Right atrium auricular region (tissue), 2 donors: ENCODE measurements at regions not wholly inside any gene's neighbourhood (a gene's known extent, or its start where the extent isn't known, plus 50 kb on each side); places are given as distances from the start of the nearest gene placed in this dataset.

Experiments
- DNase-seq: peaks from one replicate; pipeline ENCODE4 v3.0.0-alpha.2; 2019; ENCODE audit warnings: low spot score
- H3K27ac ChIP-seq, 2 donors: fragments of 200-600 bp; sonication (generic); 1 replicate in 1 of 2; 2 replicates in 1 of 2; pipeline ENCODE4 v1.5.1; 2016 to 2019
- H3K27me3 ChIP-seq, 2 donors: fragments of 200-600 bp; sonication (generic); one replicate each; pipeline versions ENCODE4 v1.5.1 to v1.6.0; 2017 to 2019
- H3K36me3 ChIP-seq: fragments of 200-600 bp; sonication (generic); one replicate; pipeline ENCODE4 v1.5.1; 2016
- H3K4me1 ChIP-seq, 2 donors: fragments of 200-600 bp; sonication (generic); one replicate each; pipeline versions ENCODE4 v1.5.1 to v1.6.0; 2017 to 2019
- H3K4me3 ChIP-seq, 2 donors: fragments of 200-600 bp; sonication (generic); 1 replicate in 1 of 2; 2 replicates in 1 of 2; pipeline ENCODE4 v1.5.1; 2017 to 2019; ENCODE audit warnings: mild to moderate bottlenecking in 1 of 2, moderate library complexity in 1 of 2
- H3K9me3 ChIP-seq, 2 donors: fragments of 200-600 bp; sonication (generic); one replicate each; pipeline ENCODE4 v1.5.1; 2019
- CTCF ChIP-seq, 2 donors: fragments of 200-600 bp; sonication (generic); IDR thresholded peaks; one replicate each; pipeline ENCODE4 v1.5.1; 2019; ENCODE audit warnings: antibody characterized with exemption in 2 of 2

- H3K27ac ChIP-seq = no peak overlapping the region
- no peaks in the 10 kb centered on the region for H3K27me3 ChIP-seq
- no peak overlapping the region for H3K4me3 ChIP-seq
- H3K4me1 ChIP-seq = no peaks in the 10 kb centered on the region
- DNase-seq = no peak
- H3K9me3 ChIP-seq = no peaks in the 10 kb centered on the region
- TF ChIP-seq CTCF (IDR thresholded peaks at IDR 0.05) = no peak
- H3K36me3 ChIP-seq = no peaks in the 10 kb centered on the region
Observed at GRCh38 chr1:168959382-168959781, 147.1 kb upstream of the ATP1B1 start.

- no peak for DNase-seq
- Histone ChIP-seq H3K36me3 (no peaks in the 10 kb centered on the region), H3K4me3 (no peak overlapping the region), H3K9me3 (no peaks in the 10 kb centered on the region), H3K27me3 (no peaks in the 10 kb centered on the region), H3K4me1 (no peaks in the 10 kb centered on the region), H3K27ac (no peak overlapping the region)
- TF ChIP-seq CTCF (IDR thresholded peaks at IDR 0.05) = no peak
Observed at GRCh38 chr1:168960114-168960513, 146.4 kb upstream of the ATP1B1 start.

- H3K27me3 ChIP-seq = no peaks in the 10 kb centered on the region
- H3K4me1 ChIP-seq = no peaks in the 10 kb centered on the region
- no peak overlapping the region for H3K27ac ChIP-seq
- no peaks in the 10 kb centered on the region for H3K36me3 ChIP-seq
- H3K9me3 ChIP-seq = no peaks in the 10 kb centered on the region
- no peak for TF ChIP-seq CTCF (IDR thresholded peaks at IDR 0.05)
- no peak overlapping the region for H3K4me3 ChIP-seq
- DNase-seq = no peak
Observed at GRCh38 chr1:168960595-168960994, 145.9 kb upstream of the ATP1B1 start.

DNA sequence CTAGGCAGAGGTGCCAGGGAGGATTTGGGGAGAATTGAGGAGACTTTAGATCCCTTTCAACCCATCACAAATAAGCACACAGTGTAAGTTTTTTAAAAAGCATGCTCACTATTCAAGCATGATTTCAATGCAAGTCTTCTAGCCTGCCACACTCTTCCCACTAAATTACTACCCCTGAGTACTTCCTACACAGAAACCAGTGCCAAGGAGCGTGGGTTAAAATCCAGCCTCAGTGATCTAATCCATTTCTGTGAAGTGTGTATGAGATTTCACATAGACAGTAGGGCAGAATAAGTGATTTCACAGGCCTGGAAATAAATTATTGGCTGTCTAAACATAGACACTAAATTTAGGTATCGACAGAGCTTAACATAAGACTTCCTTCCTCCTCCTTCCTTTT, 142.9 kb upstream of the ATP1B1 start:
- DNase-seq = no peak
- H3K36me3 ChIP-seq = no peaks in the 10 kb centered on the region
- no peaks in the 10 kb centered on the region for H3K9me3 ChIP-seq
- H3K4me1 ChIP-seq = no peaks in the 10 kb centered on the region
- TF ChIP-seq CTCF (IDR thresholded peaks at IDR 0.05) = no peak
- no peak overlapping the region for H3K4me3 ChIP-seq
- no peaks in the 10 kb centered on the region for H3K27me3 ChIP-seq
- H3K27ac ChIP-seq = no peak overlapping the region

DNA sequence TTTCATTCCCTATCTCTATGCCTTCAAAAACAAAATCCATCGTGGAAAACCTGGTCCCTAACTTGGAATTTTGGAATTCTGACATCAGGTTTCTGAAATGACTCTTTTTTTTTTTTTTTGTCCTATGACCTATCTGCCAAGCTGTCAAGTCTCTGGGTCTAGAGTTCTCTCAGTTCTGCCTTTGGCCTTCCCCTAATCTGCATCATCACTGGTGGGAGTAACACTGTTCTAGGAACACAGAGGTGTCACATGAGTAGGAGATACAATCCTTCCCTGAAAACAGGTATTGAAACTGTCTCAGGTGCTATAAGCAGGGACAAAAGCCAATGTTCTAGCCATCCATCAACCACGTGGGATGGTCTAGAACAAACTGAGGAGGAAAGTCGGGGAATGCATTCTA, 142.0 kb upstream of the ATP1B1 start:
- no peak for DNase-seq
- H3K9me3 ChIP-seq = no peaks in the 10 kb centered on the region
- H3K27ac ChIP-seq = no peak overlapping the region
- no peak for TF ChIP-seq CTCF (IDR thresholded peaks at IDR 0.05)
- no peaks in the 10 kb centered on the region for H3K27me3 ChIP-seq
- H3K4me3 ChIP-seq = no peak overlapping the region
- no peaks in the 10 kb centered on the region for H3K4me1 ChIP-seq
- no peaks in the 10 kb centered on the region for H3K36me3 ChIP-seq

DNA sequence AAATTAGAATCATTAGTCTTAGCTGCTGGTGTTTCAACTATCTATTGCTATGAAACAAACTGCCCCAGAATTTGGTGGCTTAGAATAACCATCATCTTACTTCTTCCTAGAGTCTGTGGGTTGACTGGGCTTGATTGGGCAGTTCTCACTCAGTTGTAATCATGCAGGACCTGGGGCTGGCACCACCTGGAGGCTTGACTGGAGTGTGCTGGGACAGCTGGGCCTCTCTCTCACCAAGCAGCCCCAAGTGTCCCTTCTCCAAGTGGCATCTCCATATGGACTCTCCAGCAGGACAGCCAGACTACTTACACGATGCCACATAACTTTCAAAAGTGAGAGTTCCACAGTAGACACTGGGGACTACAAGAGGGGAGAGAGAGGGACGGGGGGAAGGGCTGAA, 140.3 kb upstream of the ATP1B1 start:
- H3K9me3 ChIP-seq = no peaks in the 10 kb centered on the region
- no peaks in the 10 kb centered on the region for H3K27me3 ChIP-seq

More for the DNA sequence above, 140.3 kb upstream of the ATP1B1 start:
- no peak overlapping the region for H3K27ac ChIP-seq
- no peak for DNase-seq
- H3K4me3 ChIP-seq = no peak overlapping the region
- no peak for TF ChIP-seq CTCF (IDR thresholded peaks at IDR 0.05)
- no peaks in the 10 kb centered on the region for H3K36me3 ChIP-seq
- no peaks in the 10 kb centered on the region for H3K4me1 ChIP-seq
